HG02943 (cell line): ENCODE measurements at regions not wholly inside any gene's neighbourhood (a gene's known extent, or its start where the extent isn't known, plus 50 kb on each side); places are given as distances from the start of the nearest gene placed in this dataset.
"Not testable (repeated sequence)": the region's sequence is repeated elsewhere in the genome, so short reads cannot be mapped to it uniquely, and the experiment has no call there.

Experiments used
- ATAC-seq: cut with Tn5 transposase; IDR thresholded peaks from one replicate; pipeline ENCODE4 v1.9.1; 2021; ENCODE audit warnings: mild to moderate bottlenecking, low read depth, moderate library complexity; ENCODE audit not compliant: unreplicated experiment

DNA sequence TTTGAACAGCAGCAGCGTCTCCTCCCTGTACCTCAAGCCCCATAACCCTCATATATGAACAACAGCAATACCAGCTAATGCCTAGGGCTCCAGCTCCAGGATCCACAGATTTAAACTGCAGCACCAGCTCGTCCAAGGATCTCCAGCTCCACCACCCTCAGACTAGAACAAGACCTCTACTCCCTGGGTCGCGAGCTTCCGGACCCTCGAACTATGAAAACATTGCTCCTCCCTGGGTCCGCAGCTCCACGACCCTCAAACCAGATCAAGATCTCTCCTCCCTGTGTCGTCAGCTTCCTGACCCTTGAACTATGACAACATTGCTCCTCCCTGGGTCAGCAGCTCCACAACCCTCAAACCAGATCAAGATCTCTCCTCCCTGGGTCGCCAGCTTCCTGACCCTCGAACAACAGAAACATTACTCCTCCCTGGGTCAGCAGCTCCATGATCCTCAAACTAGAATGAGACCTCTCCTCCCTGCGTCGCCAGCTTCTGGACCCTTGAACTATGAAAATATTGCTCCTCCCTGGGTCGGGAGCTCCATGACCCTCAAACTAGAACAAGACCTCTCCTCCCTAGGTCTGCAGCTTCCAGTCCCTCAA lies 339.0 kb upstream of the SULF2 start:
- ATAC-seq: no peak

DNA sequence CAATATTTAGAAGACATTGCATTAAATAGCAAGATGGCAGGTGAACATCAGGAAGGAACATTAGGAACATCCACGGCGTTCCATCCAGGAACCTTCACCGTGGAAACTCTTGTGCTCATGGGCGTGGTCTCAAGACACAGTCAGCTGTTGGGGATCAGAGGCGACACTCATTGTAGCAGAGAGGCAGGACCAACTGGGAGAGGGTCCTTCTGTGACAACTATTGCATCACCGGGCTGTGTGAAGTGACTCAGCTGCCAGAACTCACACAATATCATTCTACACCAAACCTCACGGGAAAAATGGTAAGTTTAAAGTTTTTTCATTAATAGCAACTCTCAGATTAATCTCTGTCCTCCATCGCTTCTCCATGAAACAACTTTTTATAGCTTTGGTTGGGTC lies 334.8 kb upstream of the SULF2 start:
- ATAC-seq: no peak

GRCh38 chr20:48119389-48119788 lies 334.1 kb upstream of the SULF2 start:
- not testable (repeated sequence) for ATAC-seq

DNA sequence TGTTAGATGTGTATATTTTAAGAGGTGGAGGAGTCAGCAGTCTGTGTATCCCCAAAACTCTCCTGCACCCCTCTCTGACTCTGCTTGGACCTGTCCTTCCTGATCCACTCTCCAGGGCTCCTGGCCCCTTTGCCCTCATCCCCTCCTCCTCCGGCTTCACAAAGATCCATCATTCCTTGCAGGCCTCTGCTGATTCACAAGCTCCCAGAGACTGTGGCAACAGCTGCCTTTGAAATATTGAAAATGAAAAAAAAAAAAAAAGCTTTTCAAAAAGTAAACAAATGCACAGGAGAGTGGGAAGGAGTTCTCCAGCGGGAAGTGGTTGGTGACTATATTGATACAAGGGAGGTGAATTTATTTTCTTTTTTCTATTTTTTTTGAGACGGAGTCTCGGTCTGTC lies 330.2 kb upstream of the SULF2 start:
- no peak for ATAC-seq

GRCh38 chr20:48107560-48107959 lies 322.3 kb upstream of the SULF2 start:
- ATAC-seq: no peak

GRCh38 chr20:48106428-48106827 lies 321.1 kb upstream of the SULF2 start:
- ATAC-seq: no peak

- no peak for ATAC-seq
Observed at GRCh38 chr20:48105526-48105925, 320.2 kb upstream of the SULF2 start.

DNA sequence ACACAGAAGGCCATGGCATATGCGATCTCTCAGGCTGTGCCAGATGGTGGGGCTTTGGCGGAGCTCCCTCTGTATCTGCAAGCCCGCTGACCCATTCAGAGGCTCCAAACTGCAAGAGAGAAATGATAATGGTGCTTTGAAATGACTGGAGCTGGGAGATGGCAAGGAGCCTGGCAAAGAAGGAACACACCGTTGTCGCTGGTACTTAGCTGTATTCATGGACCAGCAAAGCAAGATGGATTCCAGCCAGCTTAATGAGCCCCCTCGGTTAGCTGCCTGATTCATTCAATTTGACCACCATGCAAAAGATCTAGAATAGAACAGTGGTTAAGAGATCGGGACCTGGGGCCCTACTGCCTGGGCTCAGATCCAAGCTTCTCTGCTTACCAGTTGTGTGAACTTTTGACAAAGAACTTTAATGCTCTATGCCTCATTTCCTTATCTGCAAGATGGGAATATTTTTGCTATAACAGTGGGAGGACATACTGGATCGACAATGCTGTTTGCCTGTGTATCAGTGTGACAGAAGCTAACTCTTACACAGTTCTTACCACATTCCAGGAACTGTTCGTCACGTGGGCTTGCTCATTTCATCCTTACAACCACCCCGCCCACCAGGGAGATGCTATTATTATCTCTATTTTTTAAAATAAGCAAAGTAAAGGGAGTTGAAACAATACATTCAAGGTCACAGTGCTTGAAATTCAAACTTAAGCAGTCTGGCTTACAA lies 317.8 kb upstream of the SULF2 start:
- no peak for ATAC-seq

DNA sequence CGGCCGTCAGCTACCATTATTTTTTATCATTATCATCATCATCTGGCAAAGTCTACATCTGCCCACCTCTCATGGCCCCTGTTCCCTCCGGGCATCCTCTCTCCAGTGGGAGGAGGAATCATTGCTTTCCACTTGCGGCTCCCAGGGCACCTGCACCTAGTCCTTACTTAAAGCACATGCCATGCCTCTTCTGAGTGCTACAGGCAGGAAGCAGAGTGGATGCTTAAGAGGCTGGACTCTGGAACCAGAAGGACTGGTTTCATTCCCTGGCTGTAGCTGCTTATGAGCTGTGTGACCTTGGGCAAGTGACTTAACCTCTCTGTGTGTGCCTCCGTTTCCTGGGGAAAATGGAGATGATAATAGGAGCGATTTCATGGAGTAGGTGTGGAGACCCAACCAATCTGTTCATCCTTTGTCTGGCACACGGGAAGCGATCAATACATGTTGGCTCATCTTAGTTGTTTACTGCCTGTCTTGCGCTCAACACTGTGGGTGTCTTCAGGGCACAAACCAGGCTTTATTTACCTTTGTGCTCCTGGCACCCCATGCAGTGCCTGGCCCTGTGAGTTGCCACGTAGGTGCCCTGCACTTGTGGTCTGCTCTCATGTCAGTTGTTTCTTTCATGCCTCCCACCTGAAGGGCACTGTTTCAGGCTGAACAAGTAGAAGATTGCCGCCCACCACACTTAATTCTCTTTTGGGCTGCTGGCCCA lies 317.0 kb upstream of the SULF2 start:
- no peak for ATAC-seq

GRCh38 chr20:48100483-48100882 lies 315.2 kb upstream of the SULF2 start:
- no peak for ATAC-seq

DNA sequence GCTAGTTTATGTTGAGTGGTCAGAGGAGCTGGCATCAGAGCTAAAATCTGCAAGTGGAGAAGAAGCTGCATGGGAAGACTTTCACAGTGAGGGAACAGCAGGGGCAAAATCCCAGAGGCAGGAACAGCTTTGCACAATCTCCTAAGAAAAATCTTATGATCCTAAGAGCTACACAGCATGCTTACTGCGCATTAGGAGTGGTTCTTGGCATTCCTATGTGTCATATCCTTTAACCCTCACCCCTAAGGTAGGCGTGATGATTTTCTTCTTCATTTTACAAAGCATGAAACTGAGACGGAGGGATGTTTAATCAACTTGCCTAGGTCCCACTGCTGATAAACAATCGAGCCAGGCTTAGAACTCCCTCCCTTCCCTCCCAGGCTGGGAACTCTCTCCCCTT lies 313.6 kb upstream of the SULF2 start:
- no peak for ATAC-seq

GRCh38 chr20:48098099-48098498 lies 312.8 kb upstream of the SULF2 start:
- no peak for ATAC-seq

GRCh38 chr20:48096957-48097890 lies 311.9 kb upstream of the SULF2 start:
- ATAC-seq: no peak

DNA sequence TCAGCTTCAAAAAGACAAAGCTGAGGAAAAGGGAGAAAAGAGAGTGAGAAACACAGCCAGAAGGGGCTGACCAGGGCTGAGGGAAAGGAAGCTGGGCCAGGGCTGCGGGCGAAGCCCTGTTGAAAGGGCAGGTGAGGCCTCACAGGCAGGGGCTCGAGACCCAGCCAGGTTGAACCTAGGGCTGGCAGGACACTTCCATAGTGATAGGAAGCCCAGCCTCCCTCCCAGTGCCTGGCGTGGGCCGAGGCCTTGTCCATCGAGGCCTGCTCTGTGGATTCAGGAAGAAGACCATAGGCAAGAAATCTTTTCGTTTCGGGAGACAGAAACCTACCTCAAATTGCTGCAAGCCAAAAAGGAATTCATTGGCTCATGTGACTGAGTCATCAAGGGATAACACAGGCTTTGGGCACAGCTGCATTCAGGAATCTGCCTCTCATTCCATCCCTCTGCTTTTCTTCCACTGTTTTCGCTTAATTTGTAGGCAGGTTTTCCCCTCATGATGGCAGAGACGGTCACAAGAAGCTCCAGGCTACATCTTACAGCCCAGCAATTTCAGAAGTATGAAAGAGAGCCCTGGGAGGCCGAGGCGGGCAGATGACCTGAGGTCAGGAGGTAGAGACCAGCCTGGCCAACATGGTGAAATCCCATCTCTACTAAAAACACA lies 311.1 kb upstream of the SULF2 start:
- ATAC-seq: no peak

GRCh38 chr20:48094944-48095343 lies 309.7 kb upstream of the SULF2 start:
- ATAC-seq: no peak

- no peak for ATAC-seq
Observed at GRCh38 chr20:48094196-48094749, 309.0 kb upstream of the SULF2 start.

DNA sequence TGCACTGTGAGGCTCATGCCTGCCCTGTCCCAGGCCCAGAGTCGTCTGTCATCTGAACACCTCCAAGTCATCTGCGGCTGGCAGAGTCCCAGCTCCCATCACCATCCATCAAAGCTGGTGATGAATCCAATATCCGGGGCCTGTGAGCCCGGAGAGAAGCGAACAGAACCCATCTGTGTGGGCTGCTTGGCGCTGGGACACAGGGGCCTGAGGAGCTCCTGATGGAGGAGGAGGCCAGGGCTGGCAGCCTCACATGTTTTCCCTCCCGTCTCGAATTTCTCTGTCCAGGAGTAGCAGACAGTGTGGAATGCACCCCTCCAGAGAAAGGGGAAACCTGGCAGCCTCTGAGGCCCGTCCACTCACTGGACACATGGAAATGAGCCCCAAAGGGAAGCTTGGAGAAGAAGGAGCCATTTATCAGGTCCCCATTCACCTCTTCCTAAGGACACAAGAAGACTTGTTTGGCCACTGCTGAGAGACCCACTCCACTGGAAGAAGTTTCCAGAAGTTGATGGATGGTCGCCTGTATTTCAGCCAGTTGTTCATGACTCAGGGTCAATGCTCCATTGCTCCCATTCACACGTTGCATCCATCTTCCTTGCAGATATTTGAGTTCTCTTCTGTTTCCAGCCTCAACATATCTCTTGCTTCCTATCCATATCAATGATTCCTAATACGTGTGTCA lies 307.5 kb upstream of the SULF2 start:
- ATAC-seq: no peak

DNA sequence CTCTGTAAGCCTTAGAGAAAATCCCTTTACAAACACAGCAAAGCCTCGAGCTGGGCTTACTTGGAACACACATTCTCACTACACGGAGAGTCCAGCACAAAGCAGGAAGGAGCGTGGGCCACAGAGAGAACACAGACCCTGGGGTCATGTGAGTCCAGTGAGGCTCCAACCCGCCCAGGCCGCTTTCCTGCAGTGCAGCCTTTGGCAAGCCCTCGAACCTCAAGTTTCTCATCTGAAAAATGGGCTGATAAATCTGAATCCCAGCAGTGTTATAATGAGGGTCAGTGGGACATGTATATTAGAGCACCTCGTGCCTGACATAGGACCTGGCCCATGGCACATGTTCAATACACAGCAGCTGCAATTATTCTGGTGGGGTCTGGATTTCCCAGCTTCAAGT lies 305.5 kb upstream of the SULF2 start:
- no peak for ATAC-seq

DNA sequence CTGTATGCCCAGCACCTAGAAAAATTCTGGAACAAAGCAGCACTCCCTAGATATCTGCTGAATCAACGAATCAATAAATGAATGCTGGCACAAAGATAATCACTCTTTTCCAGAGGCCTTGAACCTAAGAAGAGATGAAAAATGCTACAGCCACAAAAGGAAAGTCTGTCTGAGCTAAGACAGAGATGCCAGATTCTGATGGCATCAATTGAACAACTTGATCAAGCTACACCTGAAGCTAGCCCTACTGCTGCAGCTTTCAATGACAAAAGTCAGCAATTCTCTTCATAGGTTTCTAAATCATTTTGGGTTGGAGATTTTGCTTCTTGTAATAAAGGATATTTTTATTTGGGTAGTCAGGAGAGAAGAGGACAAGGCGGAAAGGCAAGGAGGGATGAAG lies 305.0 kb upstream of the SULF2 start:
- no peak for ATAC-seq
